ENCODE measurements at regions not wholly inside any gene's neighbourhood (a gene's known extent, or its start where the extent isn't known, plus 50 kb on each side); places are given as distances from the start of the nearest gene placed in this dataset.

- Histone ChIP-seq H3K36me3 (ENCODE audit: control insufficient read depth in 2 of 3, insufficient read depth in 3 of 3, low read length in 3 of 3) (no peaks in the 10 kb centered on the region), H3K9me3 (ENCODE audit: control insufficient read depth in 2 of 3, insufficient read depth in 1 of 3, low read length in 3 of 3) (no peaks in the 10 kb centered on the region), H3K4me1 (ENCODE audit: control insufficient read depth in 2 of 3, insufficient read depth in 2 of 3, low read depth in 1 of 3, low read length in 3 of 3) (peaks cover 0 to 7% (median 3%) of the 10 kb centered on the region in 3 donors), H3K9ac (ENCODE audit: low read length in 3 of 3) (no peak overlapping the region), H3K27me3 (ENCODE audit: control insufficient read depth, insufficient read depth, low read length) (no peaks in the 10 kb centered on the region), H3K27ac (ENCODE audit: low read depth in 2 of 2, low read length in 2 of 2) (no peak overlapping the region), H3K4me3 (ENCODE audit: low read length in 3 of 3) (no peak overlapping the region)
- intact Hi-C loops (cut with DNase I), result no loop called here
- DNase-seq (no peak), FAIRE-seq (peak; percentile 41)
- TF ChIP-seq CTCF (IDR thresholded peaks at IDR 0.05; ENCODE audit: borderline replicate concordance, extremely low read depth, insufficient read depth), result no peak
Observed at GRCh38 chr7:46554688-46555422, 633.8 kb upstream of the IGFBP3 start.

GRCh38 chr7:46551603-46552002 lies 630.5 kb upstream of the IGFBP3 start:
- Histone ChIP-seq H3K27me3 (ENCODE audit: control insufficient read depth, insufficient read depth, low read length) (no peaks in the 10 kb centered on the region), H3K9ac (ENCODE audit: low read length in 3 of 3) (no peak overlapping the region), H3K36me3 (ENCODE audit: control insufficient read depth in 2 of 3, insufficient read depth in 3 of 3, low read length in 3 of 3) (no peaks in the 10 kb centered on the region), H3K4me3 (ENCODE audit: low read length in 3 of 3) (no peak overlapping the region), H3K27ac (ENCODE audit: low read depth in 2 of 2, low read length in 2 of 2) (no peak overlapping the region), H3K4me1 (ENCODE audit: control insufficient read depth in 2 of 3, insufficient read depth in 2 of 3, low read depth in 1 of 3, low read length in 3 of 3) (no peaks in the 10 kb centered on the region), H3K9me3 (ENCODE audit: control insufficient read depth in 2 of 3, insufficient read depth in 1 of 3, low read length in 3 of 3) (no peaks in the 10 kb centered on the region)
- TF ChIP-seq CTCF (IDR thresholded peaks at IDR 0.05; ENCODE audit: borderline replicate concordance, extremely low read depth, insufficient read depth), result no peak
- intact Hi-C loops (cut with DNase I), result no loop called here
- FAIRE-seq, result no peak
- no peak for DNase-seq

GRCh38 chr7:46550864-46551263 lies 629.8 kb upstream of the IGFBP3 start:
- no peak overlapping the region for H3K9ac ChIP-seq (ENCODE audit: low read length in 3 of 3)
- no peaks in the 10 kb centered on the region for H3K4me1 ChIP-seq (ENCODE audit: control insufficient read depth in 2 of 3, insufficient read depth in 2 of 3, low read depth in 1 of 3, low read length in 3 of 3)
- no peak for TF ChIP-seq CTCF (IDR thresholded peaks at IDR 0.05; ENCODE audit: borderline replicate concordance, extremely low read depth, insufficient read depth)
- no peaks in the 10 kb centered on the region for H3K9me3 ChIP-seq (ENCODE audit: control insufficient read depth in 2 of 3, insufficient read depth in 1 of 3, low read length in 3 of 3)
- DNase-seq (no peak), FAIRE-seq (no peak)
- H3K27me3 ChIP-seq (ENCODE audit: control insufficient read depth, insufficient read depth, low read length), result no peaks in the 10 kb centered on the region
- intact Hi-C loops (cut with DNase I), result no loop called here
- no peaks in the 10 kb centered on the region for H3K36me3 ChIP-seq (ENCODE audit: control insufficient read depth in 2 of 3, insufficient read depth in 3 of 3, low read length in 3 of 3)
- H3K27ac ChIP-seq (ENCODE audit: low read depth in 2 of 2, low read length in 2 of 2), result no peak overlapping the region
- H3K4me3 ChIP-seq (ENCODE audit: low read length in 3 of 3), result no peak overlapping the region
